Naive B cell (primary cell): ENCODE measurements at regions not wholly inside any gene's neighbourhood (a gene's known extent, or its start where the extent isn't known, plus 50 kb on each side); places are given as distances from the start of the nearest gene placed in this dataset.

Experiments
- ATAC-seq, 2 donors: fragments of 150-1000 bp; cut with Tn5 transposase; 2 replicates each; pipeline ENCODE4 v1.10.0; 2021; ENCODE audit warnings: low read depth in 2 of 2, mild to moderate bottlenecking in 2 of 2, moderate library complexity in 2 of 2
- DNase-seq: peaks from one replicate; pipeline ENCODE4 v3.0.0; 2022
- H3K27ac Mint-ChIP-seq, 6 donors: one replicate each; pipeline ENCODE4 v1.8.0; 2020 to 2022; ENCODE audit warnings: mild to moderate bottlenecking in 6 of 6, mixed read lengths in 6 of 6, moderate library complexity in 5 of 6, inconsistent platforms in 2 of 6
- H3K27me3 Mint-ChIP-seq, 3 donors: one replicate each; pipeline ENCODE4 v1.8.0; 2021 to 2022; ENCODE audit warnings: mixed read lengths in 3 of 3, mild to moderate bottlenecking in 1 of 3
- H3K36me3 Mint-ChIP-seq, 2 donors: one replicate each; pipeline ENCODE4 v1.8.0; 2020 to 2022; ENCODE audit warnings: mixed read lengths in 2 of 2, inconsistent platforms in 1 of 2, mild to moderate bottlenecking in 1 of 2
- H3K4me1 Mint-ChIP-seq, 3 donors: one replicate each; pipeline ENCODE4 v1.8.0; 2020 to 2022; ENCODE audit warnings: mixed read lengths in 3 of 3, inconsistent platforms in 1 of 3, mild to moderate bottlenecking in 1 of 3, moderate library complexity in 1 of 3
- H3K4me3 Mint-ChIP-seq, 8 donors: one replicate each; pipeline ENCODE4 v1.8.0; 2020 to 2022; ENCODE audit warnings: mild to moderate bottlenecking in 8 of 8, mixed read lengths in 8 of 8, moderate library complexity in 8 of 8, inconsistent platforms in 2 of 8
- H3K9me3 Mint-ChIP-seq, 7 donors: one replicate each; pipeline ENCODE4 v1.8.0; 2020 to 2022; ENCODE audit warnings: mixed read lengths in 7 of 7, mild to moderate bottlenecking in 5 of 7, inconsistent platforms in 2 of 7, moderate library complexity in 1 of 7

GRCh38 chr2:118321432-118322105 is 233.3 kb downstream of the INSIG2 start:
- no peak overlapping the region for H3K4me3 Mint-ChIP-seq
- no peak overlapping the region for H3K27ac Mint-ChIP-seq
- peaks cover 25 to 32% (median 30%) of the 10 kb centered on the region in 3 donors for H3K27me3 Mint-ChIP-seq
- DNase-seq, result no peak
- H3K36me3 Mint-ChIP-seq, result no peaks in the 10 kb centered on the region
- no peak for ATAC-seq
- no peaks in the 10 kb centered on the region for H3K4me1 Mint-ChIP-seq
- peaks cover 0 to 6% (median 3%) of the 10 kb centered on the region in 7 donors for H3K9me3 Mint-ChIP-seq

DNA sequence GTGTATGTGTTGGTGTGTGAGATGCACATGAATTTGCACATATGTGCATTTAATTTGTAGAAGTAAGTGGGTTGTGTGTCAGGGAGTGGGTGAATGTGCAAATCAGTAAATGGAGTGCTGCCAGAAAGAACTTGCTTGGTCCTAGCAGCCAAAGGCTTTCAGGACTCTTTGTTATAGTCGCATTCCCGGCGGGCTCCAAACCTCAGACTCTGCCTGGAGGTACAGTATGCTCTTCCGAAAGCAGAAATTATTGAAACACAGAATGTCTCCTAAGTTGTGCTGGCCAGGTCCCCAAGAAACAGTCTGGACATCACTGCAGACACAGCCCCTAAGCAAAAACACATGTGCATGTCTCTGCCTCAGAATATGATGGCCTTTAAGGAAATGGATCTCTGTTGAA is 232.4 kb downstream of the INSIG2 start:
- H3K27me3 Mint-ChIP-seq, result peaks cover 26 to 40% (median 38%) of the 10 kb centered on the region in 3 donors
- ATAC-seq, result no peak

DNA sequence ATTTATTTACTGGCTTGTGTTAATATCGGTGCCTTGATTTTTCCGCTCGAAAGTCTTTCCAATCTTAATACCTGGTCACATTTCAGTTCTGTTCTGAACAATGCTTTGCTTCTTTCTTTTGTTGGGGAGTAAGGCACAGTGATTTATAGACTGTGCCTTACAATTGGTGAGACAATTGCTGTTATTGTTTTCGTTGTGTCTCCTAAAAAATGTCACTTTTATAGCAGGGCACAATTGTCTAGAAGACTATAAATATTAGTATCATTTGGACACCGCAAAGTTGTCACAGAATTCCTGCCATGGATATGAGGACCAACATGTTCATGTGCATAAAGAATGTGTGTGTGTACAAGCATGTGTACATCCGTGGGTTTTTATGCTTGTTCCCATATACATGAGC is 231.9 kb downstream of the INSIG2 start:
- Mint-ChIP-seq H3K4me3 (no peak overlapping the region), H3K36me3 (no peaks in the 10 kb centered on the region), H3K27ac (no peak overlapping the region), H3K9me3 (peaks cover 0 to 9% (median 5%) of the 10 kb centered on the region in 7 donors), H3K27me3 (peaks cover 28 to 45% (median 42%) of the 10 kb centered on the region in 3 donors), H3K4me1 (no peaks in the 10 kb centered on the region)
- ATAC-seq (no peak), DNase-seq (no peak)

More for the DNA sequence above, 232.4 kb downstream of the INSIG2 start:
- peaks cover 0 to 8% (median 5%) of the 10 kb centered on the region in 7 donors for H3K9me3 Mint-ChIP-seq
- no peak overlapping the region for H3K4me3 Mint-ChIP-seq
- no peak overlapping the region for H3K27ac Mint-ChIP-seq
- H3K4me1 Mint-ChIP-seq, result no peaks in the 10 kb centered on the region
- no peak for DNase-seq
- no peaks in the 10 kb centered on the region for H3K36me3 Mint-ChIP-seq

DNA sequence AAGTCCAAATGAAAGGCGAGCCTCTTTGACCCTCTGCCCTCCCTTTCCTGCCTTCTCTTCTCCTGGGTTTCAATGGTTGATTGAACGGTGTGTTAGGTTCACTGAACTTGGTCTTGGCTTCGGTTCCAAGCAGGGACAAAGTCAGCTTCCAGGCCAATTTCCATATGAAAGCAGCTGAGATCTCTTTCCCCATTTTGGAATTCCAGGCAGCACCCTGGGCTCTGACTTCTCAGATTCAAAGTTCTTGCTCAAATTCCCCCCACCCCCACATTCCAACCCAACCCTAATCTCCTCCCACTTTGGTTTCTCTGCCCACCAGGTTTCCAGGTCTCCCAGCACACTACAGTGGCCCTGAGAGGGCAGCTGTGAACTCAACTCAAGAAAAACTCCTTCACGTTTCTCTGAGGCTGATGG is 231.0 kb downstream of the INSIG2 start:
- Mint-ChIP-seq H3K36me3 (no peaks in the 10 kb centered on the region), H3K9me3 (peaks cover 0 to 10% (median 5%) of the 10 kb centered on the region in 7 donors), H3K4me1 (no peaks in the 10 kb centered on the region), H3K27ac (no peak overlapping the region), H3K27me3 (peaks cover 30 to 52% (median 48%) of the 10 kb centered on the region in 3 donors), H3K4me3 (no peak overlapping the region)
- DNase-seq (no peak), ATAC-seq (no peak)

GRCh38 chr2:118315606-118316005 is 227.3 kb downstream of the INSIG2 start:
- no peak for ATAC-seq
- no peak overlapping the region for H3K27ac Mint-ChIP-seq
- DNase-seq, result no peak
- no peak overlapping the region for H3K4me3 Mint-ChIP-seq
- peaks cover 39 to 72% (median 63%) of the 10 kb centered on the region in 3 donors for H3K27me3 Mint-ChIP-seq
- peaks cover 0 to 5% (median 0%) of the 10 kb centered on the region in 7 donors for H3K9me3 Mint-ChIP-seq
- H3K4me1 Mint-ChIP-seq, result peaks cover 3 to 4% (median 4%) of the 10 kb centered on the region in 3 donors
- no peaks in the 10 kb centered on the region for H3K36me3 Mint-ChIP-seq

DNA sequence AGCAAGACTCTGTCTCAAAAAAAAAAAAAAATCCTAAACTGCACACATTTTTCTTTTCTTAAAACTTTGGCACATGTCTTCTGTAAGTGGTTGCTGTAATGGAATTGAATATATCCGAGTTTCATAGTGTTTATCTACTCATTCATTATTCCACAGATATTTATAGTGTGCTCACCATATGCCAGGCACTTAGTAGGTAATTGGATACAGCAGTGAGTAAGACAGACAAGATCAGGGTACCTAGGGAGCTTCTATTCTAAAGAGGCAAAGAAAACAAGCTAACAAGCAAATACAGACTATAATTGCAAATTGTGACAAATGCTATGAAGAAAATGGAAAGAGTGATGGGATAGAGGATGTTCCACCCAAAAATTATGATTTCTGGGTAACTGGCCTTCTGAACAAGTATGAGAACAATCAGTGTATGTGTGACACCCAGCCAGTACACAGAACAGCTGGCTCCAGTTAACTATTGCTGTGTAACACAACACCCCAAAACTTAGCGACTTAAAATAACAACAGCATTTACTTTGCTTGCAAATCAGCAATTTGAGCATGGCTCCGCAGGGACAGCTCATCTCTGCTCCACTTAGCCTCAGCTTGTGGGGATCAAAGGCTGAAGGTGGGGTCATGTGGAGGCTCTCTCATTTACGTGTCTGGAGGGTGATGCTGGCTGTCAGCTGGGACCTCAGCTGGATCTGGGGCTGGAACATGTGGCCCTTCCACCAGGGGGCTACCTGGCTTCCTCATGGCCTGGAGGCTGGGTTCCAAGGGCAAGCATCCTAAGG is 224.9 kb downstream of the INSIG2 start:
- H3K27me3 Mint-ChIP-seq, result peaks cover 41 to 72% (median 70%) of the 10 kb centered on the region in 3 donors
- H3K9me3 Mint-ChIP-seq, result peaks cover 0 to 10% (median 0%) of the 10 kb centered on the region in 7 donors
- no peak overlapping the region for H3K27ac Mint-ChIP-seq
- peaks cover 4 to 6% (median 5%) of the 10 kb centered on the region in 3 donors for H3K4me1 Mint-ChIP-seq
- no peak for ATAC-seq
- DNase-seq, result no peak
- peak overlapping the region in 1 of 8 donors; percentile 13 for H3K4me3 Mint-ChIP-seq
- no peaks in the 10 kb centered on the region for H3K36me3 Mint-ChIP-seq

- Mint-ChIP-seq H3K4me3 (peak overlapping the region; percentile 71 to 90 (median 82)), H3K9me3 (peaks cover 0 to 10% (median 0%) of the 10 kb centered on the region in 7 donors), H3K36me3 (no peaks in the 10 kb centered on the region), H3K27me3 (peaks cover 48 to 78% (median 75%) of the 10 kb centered on the region in 3 donors), H3K27ac (peak overlapping the region in 2 of 6 donors; percentile 2 to 33), H3K4me1 (peaks cover 4 to 6% (median 5%) of the 10 kb centered on the region in 3 donors)
- DNase-seq (no peak), ATAC-seq (no peak)
Observed at GRCh38 chr2:118310681-118311429, 222.6 kb downstream of the INSIG2 start.

DNA sequence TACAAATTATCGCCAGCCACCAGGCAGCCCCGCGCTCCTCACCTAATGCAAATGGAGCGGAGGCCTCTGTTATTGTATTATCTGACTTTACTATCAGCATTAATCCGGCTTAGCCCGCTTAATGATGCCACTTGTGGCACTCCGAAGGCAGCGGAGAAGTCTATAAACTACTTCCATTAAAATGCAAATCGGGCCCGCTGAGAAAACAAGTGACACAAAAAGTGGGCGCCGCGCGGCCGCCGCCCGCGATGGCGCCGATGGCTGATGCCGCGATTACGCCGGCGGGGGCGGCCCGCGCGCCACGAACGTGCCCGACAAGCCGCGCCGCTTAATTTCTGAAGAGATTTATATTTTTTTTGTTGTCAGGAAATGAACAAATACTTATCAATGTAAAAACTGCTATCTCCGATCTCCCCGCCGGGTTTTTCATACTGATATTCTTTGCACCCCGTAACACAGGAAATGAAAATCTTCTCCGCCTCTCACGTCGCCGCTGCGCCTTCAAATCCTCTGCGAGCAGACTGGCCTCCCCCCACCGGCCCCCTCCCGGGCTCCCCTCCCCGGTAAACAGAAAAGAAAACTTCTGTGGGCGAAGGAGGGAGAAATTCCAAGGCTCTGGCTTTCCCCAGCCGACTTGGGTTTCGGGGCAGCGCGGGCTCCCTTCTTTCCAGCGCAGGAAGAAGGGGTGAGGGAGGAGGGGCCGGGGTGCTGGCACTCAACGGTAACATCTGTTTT is 221.8 kb downstream of the INSIG2 start:
- peak; percentile 30 to 37 for ATAC-seq
- Mint-ChIP-seq H3K9me3 (peaks cover 0 to 10% (median 0%) of the 10 kb centered on the region in 7 donors), H3K4me1 (peaks cover 4 to 6% (median 5%) of the 10 kb centered on the region in 3 donors), H3K36me3 (no peaks in the 10 kb centered on the region), H3K27me3 (peaks cover 45 to 71% (median 69%) of the 10 kb centered on the region in 3 donors), H3K27ac (peak overlapping the region in 4 of 6 donors; percentile 33 to 66 (median 54)), H3K4me3 (peak overlapping the region; percentile 71 to 90 (median 82))
- peak; percentile 18 for DNase-seq

DNA sequence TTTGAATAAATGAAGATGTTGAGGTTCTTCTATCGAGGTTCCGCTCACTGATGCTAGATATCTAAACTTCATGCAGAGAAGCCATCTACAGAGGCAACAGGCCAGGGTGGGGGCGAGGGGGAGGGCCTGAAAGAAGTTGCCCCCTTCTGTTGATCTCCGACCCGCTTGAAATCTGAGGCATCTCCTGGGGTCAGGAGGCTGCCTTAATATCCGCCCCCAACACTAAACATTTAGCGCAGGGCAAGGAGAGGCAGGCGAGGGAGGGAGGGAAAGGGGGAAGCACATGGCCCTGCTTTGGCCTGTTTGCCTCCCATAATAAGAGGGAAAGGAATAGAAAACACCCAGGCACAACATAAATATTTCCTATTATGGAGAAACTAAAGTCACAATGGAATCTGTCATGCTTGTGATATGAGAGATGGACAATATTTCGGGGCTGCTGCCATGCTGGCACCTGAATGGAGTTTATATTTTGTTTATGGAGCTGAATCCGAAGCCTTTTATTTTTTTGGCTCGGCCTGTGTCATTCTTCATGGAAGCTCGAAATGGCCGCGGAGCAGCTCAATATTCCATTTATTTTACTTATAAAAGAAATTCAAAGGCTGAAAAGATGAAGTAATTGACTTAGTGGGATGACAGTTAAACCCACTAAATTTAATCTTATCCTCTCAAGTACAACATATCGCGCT is 221.1 kb downstream of the INSIG2 start:
- Mint-ChIP-seq H3K27ac (peak overlapping the region in 2 of 6 donors; percentile 47 to 66), H3K9me3 (peaks cover 0 to 10% (median 0%) of the 10 kb centered on the region in 7 donors), H3K4me1 (peaks cover 4 to 6% (median 5%) of the 10 kb centered on the region in 3 donors), H3K4me3 (peak overlapping the region in 7 of 8 donors; percentile 71 to 90 (median 79)), H3K36me3 (no peaks in the 10 kb centered on the region), H3K27me3 (peaks cover 43 to 65% (median 62%) of the 10 kb centered on the region in 3 donors)
- ATAC-seq, result no peak
- no peak for DNase-seq

GRCh38 chr2:118307864-118308263 is 219.6 kb downstream of the INSIG2 start:
- Mint-ChIP-seq H3K9me3 (peaks cover 0 to 10% (median 0%) of the 10 kb centered on the region in 7 donors), H3K36me3 (no peaks in the 10 kb centered on the region), H3K4me1 (peaks cover 4 to 6% (median 5%) of the 10 kb centered on the region in 3 donors), H3K4me3 (no peak overlapping the region), H3K27me3 (peaks cover 34 to 50% (median 47%) of the 10 kb centered on the region in 3 donors), H3K27ac (no peak overlapping the region)
- ATAC-seq, result no peak
- no peak for DNase-seq

DNA sequence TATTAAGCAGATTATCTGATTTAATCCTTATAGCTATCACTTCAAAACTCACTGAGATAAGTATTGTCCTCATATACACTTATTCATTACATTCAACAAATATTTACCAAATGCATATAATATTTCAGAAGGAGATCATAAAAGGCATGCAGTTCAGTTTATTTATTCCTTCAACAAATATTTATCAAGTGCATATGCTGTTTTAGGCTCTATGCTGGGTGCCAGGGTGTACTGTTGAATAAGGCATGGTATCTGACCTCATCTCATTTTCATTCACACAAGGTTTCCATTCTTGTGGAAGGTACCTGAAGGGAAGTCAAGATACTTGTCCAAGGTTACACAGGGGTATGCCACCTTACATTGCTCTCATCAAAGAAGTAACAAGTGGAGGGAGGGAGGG is 213.0 kb downstream of the INSIG2 start:
- Mint-ChIP-seq H3K4me1 (no peaks in the 10 kb centered on the region), H3K4me3 (no peak overlapping the region), H3K27me3 (peaks cover 15 to 21% (median 21%) of the 10 kb centered on the region in 3 donors), H3K9me3 (peaks cover 0 to 5% (median 2%) of the 10 kb centered on the region in 7 donors), H3K27ac (no peak overlapping the region), H3K36me3 (no peaks in the 10 kb centered on the region)
- ATAC-seq, result no peak
- DNase-seq, result no peak

- H3K36me3 Mint-ChIP-seq, result no peaks in the 10 kb centered on the region
- H3K27me3 Mint-ChIP-seq, result peaks cover 15 to 26% (median 26%) of the 10 kb centered on the region in 3 donors
- DNase-seq, result no peak
- H3K27ac Mint-ChIP-seq, result no peak overlapping the region
- peaks cover 0 to 6% (median 2%) of the 10 kb centered on the region in 7 donors for H3K9me3 Mint-ChIP-seq
- no peaks in the 10 kb centered on the region for H3K4me1 Mint-ChIP-seq
- no peak overlapping the region for H3K4me3 Mint-ChIP-seq
- no peak for ATAC-seq
Observed at GRCh38 chr2:118300832-118301231, 212.6 kb downstream of the INSIG2 start.
